Esophagus muscularis mucosa (tissue), 3 donors: ENCODE measurements at regions not wholly inside any gene's neighbourhood (a gene's known extent, or its start where the extent isn't known, plus 50 kb on each side); places are given as distances from the start of the nearest gene placed in this dataset.

ENCODE experiments used
- POLR2A ChIP-seq: fragments of 450-650 bp; IDR thresholded peaks from one replicate; pipeline ENCODE4 v1.6.1; 2017; ENCODE audit warnings: antibody characterized with exemption, moderate library complexity, mild to moderate bottlenecking, low read depth
- POLR2AphosphoS5 ChIP-seq, 2 donors: sonication (generic); formaldehyde crosslinking; IDR thresholded peaks; one replicate each; pipeline ENCODE4 v1.6.1; 2017; ENCODE audit warnings: antibody characterized with exemption in 2 of 2
- TF ChIP-seq, protein P1 (sequence below), 3 experiments: fragments of 200-600 bp in 2 of 3; fragments of 450-650 bp in 1 of 3; sonication (generic) in 2 of 3; IDR thresholded peaks; one replicate each; pipeline ENCODE4 v1.5.1; 2017 to 2019; ENCODE audit warnings: antibody characterized with exemption in 3 of 3, mild to moderate bottlenecking in 2 of 3, moderate library complexity in 1 of 3

DNA sequence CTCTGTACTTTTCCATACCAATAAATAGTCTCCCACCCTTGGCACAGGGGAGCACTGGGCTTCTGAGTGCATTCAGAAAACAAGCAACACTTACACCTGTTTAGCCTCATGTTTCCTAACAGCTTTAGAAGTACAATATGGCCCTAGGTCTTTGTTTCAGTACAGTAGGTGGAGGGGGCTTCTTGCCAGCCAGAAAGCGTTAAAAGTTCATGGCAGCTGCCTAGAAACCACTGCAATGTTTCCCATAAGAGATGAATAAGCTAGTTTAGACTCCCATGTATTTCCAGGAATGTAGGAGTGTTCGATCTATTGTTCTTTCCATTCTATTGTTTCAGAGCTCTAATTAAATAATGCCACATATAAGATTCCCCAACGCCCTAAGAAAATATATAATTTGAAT is 444.8 kb downstream of the ARHGEF28 start:
- TF ChIP-seq, protein P1, sequence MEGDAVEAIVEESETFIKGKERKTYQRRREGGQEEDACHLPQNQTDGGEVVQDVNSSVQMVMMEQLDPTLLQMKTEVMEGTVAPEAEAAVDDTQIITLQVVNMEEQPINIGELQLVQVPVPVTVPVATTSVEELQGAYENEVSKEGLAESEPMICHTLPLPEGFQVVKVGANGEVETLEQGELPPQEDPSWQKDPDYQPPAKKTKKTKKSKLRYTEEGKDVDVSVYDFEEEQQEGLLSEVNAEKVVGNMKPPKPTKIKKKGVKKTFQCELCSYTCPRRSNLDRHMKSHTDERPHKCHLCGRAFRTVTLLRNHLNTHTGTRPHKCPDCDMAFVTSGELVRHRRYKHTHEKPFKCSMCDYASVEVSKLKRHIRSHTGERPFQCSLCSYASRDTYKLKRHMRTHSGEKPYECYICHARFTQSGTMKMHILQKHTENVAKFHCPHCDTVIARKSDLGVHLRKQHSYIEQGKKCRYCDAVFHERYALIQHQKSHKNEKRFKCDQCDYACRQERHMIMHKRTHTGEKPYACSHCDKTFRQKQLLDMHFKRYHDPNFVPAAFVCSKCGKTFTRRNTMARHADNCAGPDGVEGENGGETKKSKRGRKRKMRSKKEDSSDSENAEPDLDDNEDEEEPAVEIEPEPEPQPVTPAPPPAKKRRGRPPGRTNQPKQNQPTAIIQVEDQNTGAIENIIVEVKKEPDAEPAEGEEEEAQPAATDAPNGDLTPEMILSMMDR (IDR thresholded peaks at IDR 0.05): no peak
- TF ChIP-seq POLR2A: no peak
- no peak for TF ChIP-seq POLR2AphosphoS5 (IDR thresholded peaks at IDR 0.05)
